NCI-H2196 (cell line): ENCODE measurements at regions not wholly inside any gene's neighbourhood (a gene's known extent, or its start where the extent isn't known, plus 50 kb on each side); places are given as distances from the start of the nearest gene placed in this dataset.
"Not testable (repeated sequence)": the region's sequence is repeated elsewhere in the genome, so short reads cannot be mapped to it uniquely, and the experiment has no call there.

ENCODE experiments used
- DNase-seq: peaks from one replicate; lab custom pipeline; 2025; ENCODE audit not compliant: unreplicated experiment; lab: John Stamatoyannopoulos, UW

GRCh38 chr6:115643762-115644161 lies 416.9 kb downstream of the FRK start:
- DNase-seq, result no peak

DNA sequence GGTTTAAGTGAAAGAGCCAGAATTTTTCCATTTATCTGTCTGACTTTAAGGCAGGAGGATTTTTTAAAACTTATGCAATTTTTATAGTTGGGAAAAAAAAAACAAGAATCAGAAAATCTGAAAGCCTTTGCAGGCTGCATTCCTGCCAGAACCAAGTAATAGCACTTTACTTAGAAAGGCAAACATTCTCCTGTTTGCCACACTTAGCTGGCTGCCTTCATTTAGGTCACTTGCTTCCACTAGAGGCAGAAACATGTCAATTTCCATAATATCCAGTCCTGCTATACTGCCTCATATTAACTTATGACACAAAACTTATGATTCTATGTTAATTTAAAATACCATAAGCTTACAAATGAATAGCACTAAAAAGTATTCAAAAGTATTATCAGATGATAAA lies 425.8 kb downstream of the FRK start:
- no peak for DNase-seq

- DNase-seq, result no peak
These were observed 426.6 kb downstream of the FRK start for GRCh38 chr6:115634131-115634530.

DNA sequence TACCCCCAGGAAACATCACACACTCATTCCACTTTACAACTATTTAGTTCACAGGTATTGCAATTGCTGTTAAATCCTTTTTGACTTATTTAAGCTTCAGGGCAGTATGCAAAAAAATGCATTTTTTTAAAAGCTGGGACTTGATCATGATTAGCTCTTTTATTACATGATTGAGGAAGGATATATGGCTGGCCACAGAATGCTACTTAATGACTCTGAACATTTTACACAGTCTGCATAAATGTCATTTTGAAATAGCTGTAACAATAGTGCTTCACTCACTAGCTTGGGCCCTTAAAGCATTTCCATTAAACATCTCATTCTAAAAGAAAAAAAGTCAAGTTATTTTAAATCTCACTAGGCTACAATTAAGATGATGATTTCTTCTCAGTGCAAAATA lies 429.7 kb downstream of the FRK start:
- DNase-seq, result no peak

DNA sequence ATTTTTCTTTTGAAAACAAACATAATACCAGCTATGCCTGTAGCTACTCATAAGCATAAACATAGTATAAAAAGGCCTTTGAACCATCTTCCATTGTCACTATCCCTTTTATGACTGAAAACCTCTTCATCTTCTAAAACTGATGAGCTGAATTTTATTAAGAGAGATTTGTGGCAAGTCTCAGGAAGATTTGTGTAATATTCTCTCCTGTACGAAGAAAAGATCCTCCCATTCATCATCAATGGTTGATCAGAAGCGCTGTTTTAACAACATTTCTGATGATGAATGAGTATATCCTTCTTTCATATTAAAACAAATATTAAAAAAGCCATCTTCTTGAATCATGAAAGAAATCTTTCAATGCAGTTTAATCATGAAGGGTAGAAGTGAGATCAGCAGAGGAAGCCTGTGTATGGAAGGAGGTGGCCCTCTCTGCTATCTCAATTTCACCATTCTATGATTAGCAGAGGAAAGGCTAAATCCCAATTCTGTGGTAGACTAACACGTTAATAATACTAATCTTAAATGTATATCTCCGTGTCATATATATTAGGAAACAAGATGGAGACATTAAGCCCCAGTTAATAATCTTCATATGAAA lies 430.2 kb downstream of the FRK start:
- DNase-seq, result no peak

DNA sequence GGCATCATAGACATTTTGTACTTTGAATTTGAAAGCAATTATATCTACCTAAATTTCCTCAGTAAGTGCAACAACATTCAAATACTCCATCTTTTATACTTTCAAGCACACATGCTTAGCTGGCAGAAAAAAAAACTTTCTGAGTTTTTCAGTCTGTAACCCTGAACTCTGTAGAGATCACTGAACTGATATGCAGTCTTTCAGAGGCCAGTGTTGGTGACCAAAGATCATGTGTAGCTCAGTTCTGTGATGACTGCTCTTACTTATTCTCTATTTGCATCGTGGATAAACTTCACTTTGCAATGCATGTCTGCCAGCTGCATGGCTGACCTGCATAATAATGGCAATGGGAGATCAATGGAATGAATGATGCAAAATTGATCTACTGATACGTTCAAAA lies 431.3 kb downstream of the FRK start:
- DNase-seq, result no peak

DNA sequence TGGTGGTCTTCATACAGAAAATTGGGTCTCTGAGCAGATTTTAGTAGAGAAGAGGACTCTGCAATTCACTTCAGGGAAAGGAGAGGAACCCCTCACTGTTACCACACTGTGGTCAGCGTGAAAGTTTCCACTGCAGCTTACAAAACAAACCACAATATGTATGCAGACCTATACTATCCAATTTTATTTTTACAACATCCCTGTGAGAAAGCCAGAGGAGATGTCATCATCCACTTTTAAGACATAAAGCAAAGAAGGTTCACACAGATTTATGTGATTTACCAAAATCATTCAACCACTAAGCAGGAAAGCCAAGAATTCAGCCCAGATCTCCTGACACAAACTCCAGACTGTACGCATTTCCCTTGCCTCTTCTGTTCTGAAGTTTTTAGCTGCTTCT lies 442.4 kb downstream of the FRK start:
- no peak for DNase-seq

GRCh38 chr6:115617031-115617430 lies 443.7 kb downstream of the FRK start:
- DNase-seq, result no peak

DNA sequence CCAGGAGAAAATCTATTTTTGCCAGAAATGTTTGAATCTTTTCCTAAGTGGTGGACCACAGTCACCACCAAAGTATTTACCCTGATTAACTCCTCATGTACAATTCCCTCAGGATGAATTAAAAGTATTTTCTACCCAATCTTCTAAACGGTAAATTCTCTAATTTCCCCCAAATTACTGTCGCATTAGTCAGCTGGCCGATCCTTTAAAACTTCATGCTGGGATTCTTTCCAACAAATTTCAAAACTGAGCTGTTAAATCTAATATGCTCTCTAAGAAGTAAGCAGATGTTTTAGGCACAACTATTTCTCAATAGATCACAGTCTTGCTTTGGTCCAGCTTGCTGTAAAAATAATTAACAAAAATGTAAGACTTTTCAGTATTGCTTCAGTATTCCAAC lies 447.2 kb downstream of the FRK start:
- DNase-seq, result no peak

DNA sequence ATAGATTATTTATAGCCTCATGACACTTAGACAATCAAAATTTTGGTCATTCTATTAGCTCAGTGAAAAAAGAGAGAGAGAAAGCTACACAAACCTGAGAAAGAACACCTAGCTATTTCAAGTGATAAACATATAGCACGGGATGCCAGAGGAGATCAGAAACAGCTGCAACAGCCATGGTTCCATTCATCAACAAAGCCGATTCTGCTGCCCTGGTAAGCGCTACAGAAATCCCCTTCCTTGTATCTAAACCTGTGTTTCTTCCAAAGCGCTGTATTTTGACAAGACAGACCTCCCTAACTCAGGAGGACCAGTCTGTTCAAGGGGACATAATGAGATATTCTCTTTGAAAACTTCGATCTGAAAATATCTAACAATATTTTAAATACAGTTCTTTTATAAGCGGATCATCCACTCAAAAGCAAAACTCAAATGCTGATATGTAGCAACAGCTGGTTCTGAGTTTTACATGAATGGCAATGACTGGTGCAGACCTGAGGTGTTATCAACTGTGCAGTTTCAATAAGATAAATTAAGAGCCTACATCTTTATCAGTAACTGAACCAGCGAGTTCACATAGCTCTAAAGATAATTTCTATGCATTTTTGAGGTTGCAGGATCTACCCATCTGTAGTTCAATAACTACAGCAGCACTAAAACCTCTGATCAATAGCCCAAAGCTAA lies 447.8 kb downstream of the FRK start:
- no peak for DNase-seq

GRCh38 chr6:115612216-115612615 lies 448.5 kb downstream of the FRK start:
- no peak for DNase-seq

DNA sequence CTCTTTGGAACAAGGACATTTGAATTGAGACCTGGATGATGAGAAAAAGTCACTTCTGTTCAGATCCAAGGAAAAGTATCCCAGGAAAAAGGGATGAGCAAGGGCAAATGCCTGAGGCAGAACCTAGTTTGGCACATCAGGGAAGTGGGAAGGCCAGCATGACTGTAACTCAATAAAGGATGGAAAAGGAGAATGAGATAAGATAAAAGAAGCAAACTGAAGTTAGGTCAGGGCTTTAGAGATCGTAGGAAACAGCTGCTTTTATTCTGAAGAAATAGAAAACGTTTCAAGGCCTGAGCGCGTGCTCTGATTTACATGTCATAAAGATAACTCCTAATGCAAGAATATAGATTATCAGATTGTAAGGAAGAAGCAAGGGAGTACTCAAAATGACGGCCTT lies 450.0 kb downstream of the FRK start:
- no peak for DNase-seq

GRCh38 chr6:115609111-115609510 lies 451.6 kb downstream of the FRK start:
- DNase-seq, result no peak

GRCh38 chr6:115602466-115602865 lies 458.2 kb downstream of the FRK start:
- no peak for DNase-seq

DNA sequence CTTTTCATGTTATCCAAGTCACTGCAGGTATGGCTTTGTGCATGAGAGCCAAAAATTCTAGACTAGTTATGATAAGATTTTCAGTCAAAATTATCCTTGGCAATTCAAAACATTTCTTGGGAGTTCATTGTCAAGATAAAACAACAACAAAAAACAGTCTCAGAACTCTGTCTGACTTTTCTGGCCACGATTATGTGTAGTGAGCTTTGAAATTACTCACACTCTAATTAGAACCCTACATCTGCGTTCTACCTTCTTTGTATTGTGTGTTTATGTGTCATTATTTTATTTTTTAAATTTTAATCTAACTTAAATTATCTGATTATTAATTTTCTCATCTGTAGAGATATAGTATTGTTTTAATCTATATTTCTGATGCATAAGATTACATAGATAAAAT lies 459.2 kb downstream of the FRK start:
- no peak for DNase-seq

DNA sequence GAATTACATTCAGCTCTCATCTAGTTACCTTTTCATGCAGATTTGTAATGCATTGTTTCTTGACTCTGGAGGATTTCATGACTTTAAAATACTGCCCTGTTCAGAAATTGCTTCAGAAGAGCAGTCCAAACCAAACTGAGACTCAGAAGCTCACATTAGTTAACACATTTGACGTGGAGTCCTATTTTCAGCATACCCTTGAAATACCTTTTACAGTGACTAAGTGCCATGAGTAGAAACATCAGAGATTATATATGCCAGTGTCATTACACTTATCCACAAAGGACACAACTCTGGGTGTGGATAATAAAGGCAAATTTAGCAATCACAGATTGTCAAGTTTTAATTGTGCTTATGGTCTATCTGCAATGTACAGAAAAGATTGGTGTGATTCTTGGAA lies 459.6 kb downstream of the FRK start:
- no peak for DNase-seq

DNA sequence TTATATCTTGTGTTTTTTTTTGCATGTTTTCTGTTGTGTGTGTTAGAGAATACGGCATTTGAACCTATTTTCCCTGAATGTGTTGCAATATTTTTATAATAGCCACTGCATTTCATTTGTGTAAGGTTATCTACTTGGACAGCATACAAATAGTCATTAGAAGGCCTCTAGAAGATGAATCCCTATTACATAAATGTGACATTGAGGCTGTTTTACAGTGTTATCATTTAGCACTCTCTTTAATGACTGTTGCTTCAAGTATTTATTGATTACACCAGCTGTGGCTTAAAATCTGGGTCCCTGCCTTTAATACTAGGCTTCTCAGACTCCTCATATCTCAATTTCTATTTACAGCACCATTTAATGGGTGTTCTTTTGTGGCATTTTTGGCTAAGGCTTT lies 465.8 kb downstream of the FRK start:
- DNase-seq, result no peak

DNA sequence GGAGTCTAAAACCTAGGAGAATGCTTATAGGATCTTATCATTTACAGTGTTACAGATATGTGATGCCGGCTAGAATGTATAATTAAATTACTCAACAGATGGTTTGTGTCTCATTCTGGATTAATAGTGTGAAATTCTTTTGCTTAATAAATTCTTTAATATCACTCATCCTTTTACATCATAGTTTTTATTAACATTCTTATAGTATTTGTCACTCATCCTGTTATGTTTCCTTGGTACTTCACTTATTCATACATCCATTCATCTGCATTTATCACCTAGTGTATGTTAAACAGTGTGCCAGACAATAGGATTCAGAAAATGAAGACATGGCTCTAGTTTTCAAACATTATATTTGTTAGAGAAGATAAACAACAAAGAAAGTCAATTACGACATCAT lies 468.7 kb downstream of the FRK start:
- DNase-seq, result no peak

GRCh38 chr6:115589072-115589471 lies 471.6 kb downstream of the FRK start:
- DNase-seq, result not testable (repeated sequence)

GRCh38 chr6:115583290-115583689 lies 477.4 kb downstream of the FRK start:
- DNase-seq, result no peak

DNA sequence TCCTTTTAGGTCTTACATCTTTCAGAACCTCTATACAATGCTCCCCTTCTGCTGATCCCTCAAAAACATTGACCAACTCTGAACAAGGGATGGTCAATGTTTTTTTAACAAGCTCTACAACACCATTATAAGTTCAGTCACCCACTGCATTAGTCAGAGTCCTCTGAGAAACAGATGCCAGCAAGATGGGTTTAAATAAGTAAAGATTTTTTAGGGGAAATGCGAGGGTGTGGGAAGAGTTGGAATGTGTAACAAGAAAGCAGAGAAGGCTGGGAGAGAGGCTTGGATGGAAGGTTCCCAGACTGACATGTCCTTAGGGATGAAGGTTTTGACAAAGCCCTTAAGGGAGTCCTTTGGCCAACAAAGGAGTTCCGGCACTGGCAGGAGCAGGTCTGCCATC lies 478.3 kb downstream of the FRK start:
- DNase-seq, result no peak

DNA sequence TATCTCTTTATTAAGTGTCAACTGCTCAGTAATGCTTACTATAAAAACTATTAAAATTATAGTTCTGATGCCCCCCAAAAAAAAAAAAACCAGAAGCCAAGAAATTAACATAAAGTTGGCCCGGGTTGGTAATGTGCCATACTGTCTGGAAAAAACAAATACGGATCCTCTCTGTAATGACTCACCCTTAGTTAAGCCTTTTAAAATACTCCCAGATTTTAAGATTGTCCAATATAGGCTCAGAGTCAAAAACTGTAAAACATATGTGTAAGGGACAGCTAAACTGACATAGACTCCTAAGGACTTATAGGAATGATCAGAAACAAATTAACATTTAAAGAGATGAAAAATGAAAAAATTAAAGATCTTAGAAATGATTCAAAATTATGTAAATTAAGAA lies 481.1 kb downstream of the FRK start:
- DNase-seq, result not testable (repeated sequence)

DNA sequence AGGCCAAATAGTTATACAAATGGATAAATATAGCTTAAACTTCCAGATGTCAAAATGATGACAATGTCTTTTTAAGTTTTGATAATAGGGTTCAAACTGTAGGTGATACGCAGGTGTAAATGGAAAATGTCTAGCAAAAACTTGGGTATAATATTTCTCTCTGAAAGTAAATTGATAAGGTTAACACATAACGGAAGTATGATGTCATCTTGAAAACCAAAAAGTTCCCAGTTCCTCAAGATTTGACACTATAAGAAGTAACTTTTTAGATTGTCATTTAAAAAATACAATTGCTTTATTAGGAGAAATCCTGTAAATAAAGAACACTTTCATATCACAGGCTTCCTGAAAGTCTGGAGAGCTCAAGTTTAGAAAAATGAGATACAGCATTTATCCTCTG lies 483.4 kb downstream of the FRK start:
- no peak for DNase-seq
